Epithelial cell of prostate (primary cell): ENCODE measurements at regions not wholly inside any gene's neighbourhood (a gene's known extent, or its start where the extent isn't known, plus 50 kb on each side); places are given as distances from the start of the nearest gene placed in this dataset.

Experiments
- DNase-seq: peaks from one replicate; pipeline ENCODE4 v3.0.0-alpha.2; 2011; ENCODE audit warnings: low read depth, low spot score
- H3K27ac ChIP-seq: fragments of 450-650 bp; 2 replicates; pipeline ENCODE4 v1.5.1; 2017; ENCODE audit warnings: mild to moderate bottlenecking

DNA sequence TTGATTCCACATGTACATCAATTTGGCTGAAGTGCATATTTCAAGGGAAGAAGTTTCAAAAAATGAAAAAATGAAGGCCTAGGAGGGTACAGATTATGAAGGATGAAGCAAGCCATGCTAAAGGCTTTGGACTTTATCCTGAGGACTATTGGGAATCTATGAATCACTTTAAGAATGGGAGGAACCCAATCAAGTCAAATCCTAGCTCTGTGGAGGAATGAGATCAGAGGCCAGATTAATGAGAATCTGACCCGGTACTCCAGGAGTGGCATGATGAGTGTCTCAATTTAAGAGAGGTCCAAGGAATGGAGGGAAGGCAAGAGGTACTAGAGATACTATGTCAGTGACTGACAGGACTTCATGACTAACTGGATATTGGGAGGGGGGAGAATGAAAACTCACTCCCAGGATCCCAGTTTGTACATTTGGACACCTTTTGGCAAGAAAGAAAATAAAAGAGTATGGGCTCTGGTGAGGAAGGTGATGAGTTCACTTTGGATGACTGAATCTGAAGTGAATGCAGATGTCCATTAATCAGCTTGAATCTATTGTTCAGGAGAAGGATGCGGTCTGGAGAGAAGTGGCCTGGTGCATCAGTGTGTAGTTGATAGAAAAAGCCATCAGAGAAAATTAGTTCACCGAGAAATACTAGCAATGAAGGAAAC, 349.0 kb downstream of the EFNB2 start:
- peak overlapping the region; percentile 1 for H3K27ac ChIP-seq
- DNase-seq = no peak

GRCh38 chr13:106184790-106185189, 350.7 kb downstream of the EFNB2 start:
- no peak for DNase-seq
- H3K27ac ChIP-seq = no peak overlapping the region

DNA sequence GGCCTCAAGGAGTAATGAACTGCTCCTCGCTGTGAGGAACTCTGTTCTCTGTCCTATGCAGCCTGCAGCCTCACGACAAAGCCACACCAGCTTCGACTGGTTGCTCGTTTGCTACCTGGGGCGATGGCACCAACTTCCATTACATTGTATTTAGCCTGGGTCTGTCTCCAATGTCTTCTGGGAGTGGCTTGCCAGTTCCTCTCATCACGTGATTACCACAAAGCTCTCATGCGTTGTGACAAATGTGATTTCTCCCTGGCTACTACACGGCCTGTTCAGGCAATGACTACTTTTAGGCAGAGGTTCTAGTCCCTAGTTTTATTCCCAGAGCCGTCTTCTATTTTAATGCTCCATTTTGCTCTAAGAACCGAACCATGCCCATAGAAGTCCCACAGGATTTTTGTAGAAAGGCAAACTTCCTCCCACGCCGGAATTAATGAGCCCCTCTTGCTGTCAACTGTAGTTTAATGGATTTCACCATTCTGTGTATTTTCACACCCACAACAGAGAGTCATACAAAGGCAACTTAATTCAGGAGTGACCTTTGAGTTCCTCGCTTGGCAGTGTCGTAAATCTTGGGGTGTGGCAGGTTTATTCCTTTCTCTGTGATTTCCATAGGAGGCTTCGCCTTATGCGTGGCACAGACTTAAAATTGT, 351.9 kb downstream of the EFNB2 start:
- H3K27ac ChIP-seq = no peak overlapping the region
- DNase-seq = no peak

GRCh38 chr13:106182404-106182803, 353.1 kb downstream of the EFNB2 start:
- DNase-seq = peak; percentile 69
- peak overlapping the region; percentile 24 for H3K27ac ChIP-seq

DNA sequence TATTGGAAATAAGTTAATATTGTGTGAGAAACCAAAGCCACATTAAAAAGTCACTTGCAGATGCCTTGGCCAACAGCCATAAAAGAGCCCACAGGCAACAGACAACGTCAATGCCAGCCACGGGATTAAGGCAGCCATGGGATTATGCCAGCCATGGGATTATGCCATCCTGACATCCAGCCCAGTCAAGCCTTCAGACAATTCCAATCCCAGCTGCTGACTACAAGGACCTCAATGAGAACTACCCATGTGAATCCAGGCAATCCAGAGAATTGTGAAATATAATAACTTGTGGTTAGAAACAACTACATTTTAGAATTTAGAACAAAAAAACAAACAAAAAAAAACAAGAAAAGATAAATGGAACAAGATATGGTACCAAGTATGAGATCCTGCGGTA, 356.6 kb downstream of the EFNB2 start:
- no peak overlapping the region for H3K27ac ChIP-seq
- DNase-seq = no peak

GRCh38 chr13:106177146-106177545, 358.3 kb downstream of the EFNB2 start:
- DNase-seq = no peak
- H3K27ac ChIP-seq = no peak overlapping the region

GRCh38 chr13:106176117-106176516, 359.3 kb downstream of the EFNB2 start:
- no peak for DNase-seq
- peak overlapping the region; percentile 1 for H3K27ac ChIP-seq

GRCh38 chr13:106173891-106174610, 361.4 kb downstream of the EFNB2 start:
- no peak overlapping the region for H3K27ac ChIP-seq
- no peak for DNase-seq

DNA sequence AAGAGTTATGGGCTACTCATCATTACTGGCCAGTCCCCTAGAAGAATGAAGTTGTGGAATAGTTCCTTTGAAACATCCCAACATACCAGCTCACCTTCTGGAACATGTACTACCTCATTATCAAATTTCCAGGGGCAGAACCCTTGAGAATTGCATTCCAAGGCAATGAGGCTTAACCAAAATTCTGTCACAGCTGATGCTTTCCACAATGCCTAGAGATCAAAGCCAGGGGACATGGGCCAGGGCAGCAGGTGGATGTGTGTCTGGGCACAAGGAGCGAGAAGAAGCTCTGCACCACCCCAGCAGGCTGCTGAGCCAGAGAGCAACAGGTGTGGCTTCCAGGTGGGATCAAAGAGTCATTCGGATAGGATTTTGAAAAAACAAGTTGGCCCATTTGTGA, 362.1 kb downstream of the EFNB2 start:
- DNase-seq = no peak
- H3K27ac ChIP-seq = no peak overlapping the region

DNA sequence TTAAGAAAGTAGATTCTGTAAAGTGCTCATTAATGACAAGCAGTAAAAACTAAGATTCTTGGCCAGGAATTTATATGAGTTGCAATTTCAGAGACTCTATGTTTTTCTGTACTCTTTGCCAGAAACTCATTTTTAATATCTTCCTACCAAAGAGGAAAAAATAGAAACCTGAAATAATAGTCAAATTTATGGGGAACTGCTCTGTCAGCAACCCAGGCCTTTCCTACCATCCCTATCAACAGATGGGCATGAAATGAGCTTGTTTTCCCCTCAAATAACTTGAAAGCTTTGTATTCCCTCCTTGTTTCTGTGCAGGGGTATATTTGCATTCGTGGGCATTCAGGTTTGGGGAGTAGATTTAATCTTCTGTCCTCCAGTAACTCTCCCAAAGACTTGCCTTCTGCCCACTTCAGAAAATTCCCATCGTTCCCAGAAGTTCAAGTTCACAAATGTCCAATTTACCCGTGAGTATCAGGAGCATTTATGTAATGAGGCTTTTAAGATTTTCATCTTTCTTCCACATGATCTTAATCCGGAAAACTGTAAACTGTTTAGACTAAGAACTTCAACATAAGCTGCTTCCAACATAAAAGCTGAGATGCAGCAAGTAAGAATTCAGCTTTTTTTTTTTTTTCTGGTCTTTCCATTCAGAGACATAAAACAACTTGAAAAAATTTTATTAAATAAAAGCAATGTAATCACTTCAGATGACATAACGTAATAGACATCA, 363.1 kb downstream of the EFNB2 start:
- no peak overlapping the region for H3K27ac ChIP-seq

DNA sequence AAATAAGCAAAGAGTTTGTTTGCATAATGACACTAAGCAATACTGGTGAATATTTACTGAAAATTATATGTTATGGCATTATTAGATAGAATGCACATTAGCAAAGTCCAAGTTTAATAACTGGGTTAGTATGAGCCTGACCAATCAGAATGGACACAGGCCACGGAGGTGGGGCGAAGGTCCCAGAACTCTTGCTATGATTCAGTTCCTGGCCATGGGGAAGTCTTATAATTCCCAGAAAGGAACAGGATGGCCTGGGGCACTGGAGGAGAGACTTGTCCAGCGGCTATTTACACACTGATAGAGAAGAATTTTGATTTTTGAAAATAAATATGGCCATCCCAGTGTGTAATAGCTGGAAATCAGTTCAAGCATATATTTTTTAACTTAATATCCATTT, 372.0 kb downstream of the EFNB2 start:
- no peak for DNase-seq
- no peak overlapping the region for H3K27ac ChIP-seq

More for the DNA sequence above, 363.1 kb downstream of the EFNB2 start:
- DNase-seq = no peak

DNA sequence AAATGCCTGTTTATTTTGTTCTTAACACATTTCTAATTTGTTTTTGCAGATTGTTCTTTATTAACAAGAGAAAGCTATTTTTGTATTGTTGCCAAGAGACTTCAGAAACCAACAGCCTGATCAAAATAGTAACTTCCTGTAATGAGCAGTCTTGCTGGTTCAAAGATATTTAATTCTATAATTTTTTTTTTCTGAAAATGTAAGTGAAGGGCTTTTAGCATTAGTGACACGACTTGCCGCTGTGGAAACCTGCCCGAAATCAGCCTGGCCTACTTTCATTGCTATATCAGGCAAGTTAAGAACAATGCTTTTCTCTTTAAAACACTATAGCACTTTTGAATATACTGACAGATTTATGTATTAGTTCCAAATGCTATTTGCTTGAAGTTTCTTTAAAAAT, 374.3 kb downstream of the EFNB2 start:
- no peak overlapping the region for H3K27ac ChIP-seq
- no peak for DNase-seq

- no peak overlapping the region for H3K27ac ChIP-seq
- no peak for DNase-seq
These were observed 375.9 kb downstream of the EFNB2 start for GRCh38 chr13:106159295-106160195.

GRCh38 chr13:106156468-106156867, 379.0 kb downstream of the EFNB2 start:
- DNase-seq = peak; percentile 95
- peak overlapping the region; percentile 98 for H3K27ac ChIP-seq

GRCh38 chr13:106155411-106155810, 380.1 kb downstream of the EFNB2 start:
- H3K27ac ChIP-seq = peak overlapping the region; percentile 98
- no peak for DNase-seq

DNA sequence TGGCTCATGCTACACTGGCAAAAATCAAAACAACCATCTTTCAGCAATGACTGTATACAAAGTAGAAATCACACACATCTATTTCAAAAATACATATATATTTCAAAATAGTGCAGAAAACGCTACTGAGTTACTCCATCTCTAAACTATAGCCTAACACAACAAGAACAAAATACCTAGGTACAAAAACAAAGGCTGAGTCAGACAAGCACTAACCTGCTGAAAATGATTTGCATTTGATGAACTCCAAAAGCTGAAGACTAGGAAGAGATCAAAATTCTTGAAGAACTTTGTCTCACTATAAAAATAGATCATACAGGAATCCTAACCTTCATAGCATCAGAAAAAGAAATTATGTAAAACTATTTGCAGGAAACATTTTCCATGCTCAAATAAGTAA, 381.6 kb downstream of the EFNB2 start:
- no peak for DNase-seq
- peak overlapping the region; percentile 98 for H3K27ac ChIP-seq

DNA sequence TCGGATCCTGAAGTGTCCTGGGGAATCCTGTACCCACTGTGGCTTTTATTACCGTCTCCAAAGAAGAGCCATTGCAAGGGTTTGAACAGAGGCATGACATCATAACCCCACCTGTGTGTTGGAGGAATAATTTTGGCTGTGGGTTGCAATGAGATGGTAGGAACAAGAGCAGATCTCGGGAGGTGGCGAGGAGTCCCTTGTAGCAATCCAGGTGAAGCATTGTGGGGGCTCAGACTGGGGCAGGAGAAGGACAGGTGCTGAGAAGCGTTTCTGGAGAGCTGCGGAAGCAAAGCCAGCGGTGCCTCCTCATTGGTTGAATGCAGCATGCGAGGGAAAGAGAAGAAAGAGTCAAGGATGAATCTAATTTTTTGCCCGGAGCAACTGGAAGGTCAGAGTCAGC, 382.4 kb downstream of the EFNB2 start:
- DNase-seq = no peak
- peak overlapping the region; percentile 98 for H3K27ac ChIP-seq

DNA sequence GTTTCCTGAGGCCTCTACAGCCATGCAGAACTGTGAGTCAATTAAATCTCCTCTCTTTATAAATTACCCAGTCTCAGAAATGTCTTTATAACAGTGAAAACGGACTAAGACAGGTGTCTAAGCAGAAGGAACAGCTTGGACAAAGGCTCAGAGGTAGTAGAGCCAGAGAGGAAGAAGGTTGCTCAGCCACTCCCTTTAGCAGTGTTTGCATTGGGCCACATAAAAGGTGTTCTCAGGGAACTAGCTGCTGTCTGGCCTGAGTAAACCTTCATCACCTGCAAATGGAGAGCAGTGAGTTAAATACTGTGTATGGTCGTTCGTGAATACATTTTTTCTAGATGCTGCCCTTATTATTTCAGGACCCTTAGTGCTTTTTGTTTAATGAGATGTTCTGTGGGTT, 383.4 kb downstream of the EFNB2 start:
- DNase-seq = no peak
- H3K27ac ChIP-seq = peak overlapping the region; percentile 98

- peak overlapping the region; percentile 98 for H3K27ac ChIP-seq
These were observed 384.3 kb downstream of the EFNB2 start for GRCh38 chr13:106151056-106151699.

More at GRCh38 chr13:106151056-106151699, 384.3 kb downstream of the EFNB2 start:
- peak; percentile 89 for DNase-seq
